ENCODE measurements at regions not wholly inside any gene's neighbourhood (a gene's known extent, or its start where the extent isn't known, plus 50 kb on each side); places are given as distances from the start of the nearest gene placed in this dataset.

DNA sequence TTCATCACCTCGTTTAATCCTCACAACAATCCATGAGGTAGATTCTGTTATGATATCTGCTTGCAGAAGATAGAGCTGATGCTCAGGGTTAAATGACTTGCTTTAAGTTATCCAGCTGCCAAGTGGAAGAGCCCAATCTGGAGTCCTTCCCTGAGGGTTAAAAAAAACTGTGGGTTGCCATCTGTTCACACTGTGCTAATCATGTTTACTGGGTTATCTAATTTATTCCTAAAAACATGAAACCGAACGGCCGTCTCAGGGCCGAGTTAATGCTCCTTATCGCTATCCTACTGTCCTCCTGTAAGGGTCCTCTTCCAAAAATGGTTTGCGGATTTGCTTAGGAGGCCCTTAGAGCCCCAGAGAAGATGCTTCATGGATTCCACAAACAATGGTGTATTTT is 153.3 kb downstream of the YIPF5 start:
- no peak for ATAC-seq
- Histone ChIP-seq H3K9me3 (peaks cover 4% of the 10 kb centered on the region), H3K4me1 (ENCODE audit: low read depth) (no peaks in the 10 kb centered on the region), H3K4me3 (no peak overlapping the region), H3K36me3 (ENCODE audit: low read depth) (no peaks in the 10 kb centered on the region)
- TF ChIP-seq, protein P1, sequence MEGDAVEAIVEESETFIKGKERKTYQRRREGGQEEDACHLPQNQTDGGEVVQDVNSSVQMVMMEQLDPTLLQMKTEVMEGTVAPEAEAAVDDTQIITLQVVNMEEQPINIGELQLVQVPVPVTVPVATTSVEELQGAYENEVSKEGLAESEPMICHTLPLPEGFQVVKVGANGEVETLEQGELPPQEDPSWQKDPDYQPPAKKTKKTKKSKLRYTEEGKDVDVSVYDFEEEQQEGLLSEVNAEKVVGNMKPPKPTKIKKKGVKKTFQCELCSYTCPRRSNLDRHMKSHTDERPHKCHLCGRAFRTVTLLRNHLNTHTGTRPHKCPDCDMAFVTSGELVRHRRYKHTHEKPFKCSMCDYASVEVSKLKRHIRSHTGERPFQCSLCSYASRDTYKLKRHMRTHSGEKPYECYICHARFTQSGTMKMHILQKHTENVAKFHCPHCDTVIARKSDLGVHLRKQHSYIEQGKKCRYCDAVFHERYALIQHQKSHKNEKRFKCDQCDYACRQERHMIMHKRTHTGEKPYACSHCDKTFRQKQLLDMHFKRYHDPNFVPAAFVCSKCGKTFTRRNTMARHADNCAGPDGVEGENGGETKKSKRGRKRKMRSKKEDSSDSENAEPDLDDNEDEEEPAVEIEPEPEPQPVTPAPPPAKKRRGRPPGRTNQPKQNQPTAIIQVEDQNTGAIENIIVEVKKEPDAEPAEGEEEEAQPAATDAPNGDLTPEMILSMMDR (IDR thresholded peaks at IDR 0.05) = no peak
- DNase-seq = no peak
- intact Hi-C loops (cut with DNase I, micrococcal nuclease) = no loop called here

DNA sequence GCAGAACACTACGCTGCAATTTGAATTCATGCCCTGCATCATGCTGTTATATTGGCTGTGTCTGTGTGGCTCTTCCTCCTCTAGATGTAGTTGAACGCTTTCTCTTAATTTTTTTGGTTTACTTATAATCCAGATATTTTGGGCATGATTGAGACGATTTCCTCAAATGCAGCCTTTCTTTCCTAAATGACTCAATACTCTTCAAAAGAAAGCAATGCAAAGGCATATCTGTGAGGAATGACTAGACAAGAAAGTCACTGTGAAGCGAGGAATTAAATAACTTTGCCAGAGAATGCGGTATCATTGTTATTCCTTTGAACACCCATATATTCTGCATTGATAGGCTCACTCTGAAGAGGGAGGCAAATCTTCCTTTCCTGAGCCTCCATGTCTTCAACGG is 152.8 kb downstream of the YIPF5 start:
- DNase-seq (no peak), ATAC-seq (no peak)
- intact Hi-C loops (cut with DNase I, micrococcal nuclease) = no loop called here

DNA sequence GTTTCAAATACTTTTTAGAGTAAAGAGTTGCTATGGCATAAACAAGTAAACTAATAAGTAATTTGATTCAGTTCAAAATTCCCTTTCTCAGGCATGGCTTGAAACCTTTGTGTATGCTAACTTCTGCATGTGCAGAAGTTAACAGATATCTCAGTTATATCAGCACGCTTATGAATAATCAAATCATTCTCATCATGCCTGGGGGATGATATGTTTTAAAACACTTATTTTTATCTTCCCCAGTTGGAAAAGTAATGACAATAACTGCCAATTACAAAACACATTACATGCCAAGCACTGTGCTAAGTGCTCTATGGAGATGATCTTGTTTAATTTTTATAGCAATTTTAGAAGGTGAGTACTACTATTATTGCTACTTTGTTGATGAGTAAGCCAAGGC is 146.4 kb downstream of the YIPF5 start:
- Histone ChIP-seq H3K4me1 (ENCODE audit: low read depth) (no peaks in the 10 kb centered on the region), H3K9me3 (peaks cover 4% of the 10 kb centered on the region), H3K4me3 (no peak overlapping the region), H3K36me3 (ENCODE audit: low read depth) (no peaks in the 10 kb centered on the region)
- TF ChIP-seq, protein P1 (IDR thresholded peaks at IDR 0.05) = no peak
- intact Hi-C loops (cut with DNase I, micrococcal nuclease) = no loop called here
- ATAC-seq = no peak
- no peak for DNase-seq

More for the DNA sequence above, 152.8 kb downstream of the YIPF5 start:
- no peaks in the 10 kb centered on the region for H3K4me1 ChIP-seq (ENCODE audit: low read depth)
- TF ChIP-seq, protein P1 (IDR thresholded peaks at IDR 0.05) = no peak
- no peaks in the 10 kb centered on the region for H3K36me3 ChIP-seq (ENCODE audit: low read depth)
- H3K9me3 ChIP-seq = peaks cover 4% of the 10 kb centered on the region
- H3K4me3 ChIP-seq = no peak overlapping the region

DNA sequence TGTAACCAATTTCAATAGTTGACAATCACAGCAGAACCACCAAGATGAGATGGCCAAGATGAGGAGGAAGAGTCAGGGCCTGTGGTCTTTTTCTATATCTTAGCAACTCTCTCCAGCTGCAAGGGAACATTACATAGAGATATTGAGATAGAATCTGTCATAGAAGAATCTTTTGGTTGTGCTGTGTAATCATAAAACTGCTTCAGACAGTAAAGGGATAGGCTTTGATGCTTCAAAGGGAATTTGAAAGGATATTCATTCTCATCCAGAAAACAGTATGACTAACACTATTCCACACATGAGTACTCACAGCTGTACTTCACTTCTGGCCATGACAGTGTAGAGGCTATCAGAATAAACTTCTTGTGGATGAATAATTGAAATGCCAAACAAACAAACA is 145.9 kb downstream of the YIPF5 start:
- ATAC-seq (no peak), DNase-seq (no peak)
- intact Hi-C loops (cut with DNase I, micrococcal nuclease) = no loop called here
- TF ChIP-seq, protein P1 (IDR thresholded peaks at IDR 0.05) = no peak
- Histone ChIP-seq H3K36me3 (ENCODE audit: low read depth) (no peaks in the 10 kb centered on the region), H3K4me1 (ENCODE audit: low read depth) (no peaks in the 10 kb centered on the region), H3K9me3 (peaks cover 4% of the 10 kb centered on the region), H3K4me3 (no peak overlapping the region)

DNA sequence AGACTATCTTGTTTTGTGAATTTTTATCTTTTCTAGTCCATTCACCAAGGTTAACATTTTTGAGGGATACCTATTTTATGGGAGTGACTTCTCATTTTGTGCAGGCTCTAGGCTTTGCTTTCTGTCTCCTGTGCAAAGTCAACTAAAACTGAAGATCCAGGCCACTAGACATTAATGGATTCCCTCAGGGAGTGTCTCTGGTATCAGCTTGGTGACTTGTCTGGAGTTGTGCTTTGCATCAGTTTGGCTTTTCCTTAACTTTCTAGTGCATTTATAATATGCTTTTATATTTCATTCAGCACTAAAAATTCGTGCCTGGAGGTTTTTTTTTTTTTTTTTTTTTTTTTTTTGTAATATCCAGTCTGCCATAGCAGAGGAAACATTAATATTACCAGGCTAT is 144.2 kb downstream of the YIPF5 start:
- Histone ChIP-seq H3K4me3 (no peak overlapping the region), H3K4me1 (ENCODE audit: low read depth) (no peaks in the 10 kb centered on the region), H3K9me3 (peaks cover under 1% of the 10 kb centered on the region), H3K36me3 (ENCODE audit: low read depth) (no peaks in the 10 kb centered on the region)
- intact Hi-C loops (cut with DNase I, micrococcal nuclease) = no loop called here
- ATAC-seq (no peak), DNase-seq (no peak)
- TF ChIP-seq, protein P1 (IDR thresholded peaks at IDR 0.05) = no peak

DNA sequence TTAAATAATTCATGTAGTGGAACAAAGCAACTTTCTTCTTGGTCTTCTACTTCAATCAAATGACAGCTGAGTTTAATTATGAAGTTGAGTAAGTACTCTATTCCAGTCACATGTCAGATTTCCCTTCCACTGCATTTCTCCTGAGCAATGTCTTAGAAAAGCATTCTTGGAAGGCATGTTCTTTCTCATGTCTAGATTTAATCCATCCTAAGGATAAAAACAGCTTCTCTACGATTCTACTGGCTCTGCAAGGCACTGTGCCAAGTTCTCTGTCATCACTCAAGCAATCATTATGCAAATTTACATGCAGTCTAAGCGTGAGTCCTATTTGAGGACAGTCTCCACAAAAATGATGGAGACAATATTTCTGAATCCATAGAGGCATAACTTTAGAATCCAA is 142.4 kb downstream of the YIPF5 start:
- intact Hi-C loops (cut with DNase I, micrococcal nuclease) = no loop called here

More for the DNA sequence above, 142.4 kb downstream of the YIPF5 start:
- Histone ChIP-seq H3K4me1 (ENCODE audit: low read depth) (no peaks in the 10 kb centered on the region), H3K9me3 (no peaks in the 10 kb centered on the region), H3K36me3 (ENCODE audit: low read depth) (no peaks in the 10 kb centered on the region), H3K4me3 (no peak overlapping the region)
- ATAC-seq = no peak
- peak in 1 of 3 donors; percentile 11 for DNase-seq
- TF ChIP-seq, protein P1 (IDR thresholded peaks at IDR 0.05) = no peak

All from mucosa of descending colon (tissue), 3 donors.